ENCODE measurements at regions not wholly inside any gene's neighbourhood (a gene's known extent, or its start where the extent isn't known, plus 50 kb on each side); places are given as distances from the start of the nearest gene placed in this dataset.
"Not testable (repeated sequence)": the region's sequence is repeated elsewhere in the genome, so short reads cannot be mapped to it uniquely, and the experiment has no call there.

- TF ChIP-seq CTCF (conservative IDR thresholded peaks at IDR 0.05; ENCODE audit: control insufficient read depth, insufficient read depth, low read depth, low read length), result no peak
- H3K4me3 ChIP-seq (ENCODE audit: control insufficient read depth, low read depth, low read length), result no peak overlapping the region
Observed at GRCh38 chr2:186342029-186342428, 144.0 kb upstream of the ZC3H15 start.

GRCh38 chr2:186345745-186346144 is 140.3 kb upstream of the ZC3H15 start:
- H3K4me3 ChIP-seq (ENCODE audit: control insufficient read depth, low read depth, low read length), result no peak overlapping the region
- no peak for DNase-seq (ENCODE audit: low read depth)
- TF ChIP-seq CTCF (conservative IDR thresholded peaks at IDR 0.05; ENCODE audit: control insufficient read depth, insufficient read depth, low read depth, low read length), result no peak

More at GRCh38 chr2:186342029-186342428, 144.0 kb upstream of the ZC3H15 start:
- no peak for DNase-seq (ENCODE audit: low read depth)

- no peak for DNase-seq (ENCODE audit: low read depth)
- no peak for TF ChIP-seq CTCF (conservative IDR thresholded peaks at IDR 0.05; ENCODE audit: control insufficient read depth, insufficient read depth, low read depth, low read length)
- H3K4me3 ChIP-seq (ENCODE audit: control insufficient read depth, low read depth, low read length), result no peak overlapping the region
Observed at GRCh38 chr2:186346216-186346615, 139.8 kb upstream of the ZC3H15 start.

DNA sequence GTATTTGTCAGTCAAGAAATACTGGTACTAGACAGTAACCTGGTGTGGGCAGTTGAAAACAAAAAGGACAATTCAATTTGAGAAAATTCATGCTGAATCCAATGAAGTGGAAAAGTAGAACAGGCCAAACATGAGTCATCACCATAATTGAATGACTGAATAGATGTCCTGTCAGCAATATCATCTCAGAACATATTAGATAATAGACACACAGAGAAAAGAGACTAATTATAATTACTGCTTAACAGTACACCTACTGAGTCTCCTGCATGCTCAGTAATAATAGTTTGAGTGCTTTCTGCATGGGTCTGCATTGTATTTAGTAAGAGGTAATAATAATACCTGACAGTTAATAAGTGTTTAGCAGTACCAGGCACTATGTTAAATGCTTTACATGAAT is 138.6 kb upstream of the ZC3H15 start:
- H3K4me3 ChIP-seq (ENCODE audit: control insufficient read depth, low read depth, low read length), result no peak overlapping the region
- no peak for TF ChIP-seq CTCF (conservative IDR thresholded peaks at IDR 0.05; ENCODE audit: control insufficient read depth, insufficient read depth, low read depth, low read length)
- peak; percentile 47 for DNase-seq (ENCODE audit: low read depth)

GRCh38 chr2:186348200-186348599 is 137.9 kb upstream of the ZC3H15 start:
- no peak for TF ChIP-seq CTCF (conservative IDR thresholded peaks at IDR 0.05; ENCODE audit: control insufficient read depth, insufficient read depth, low read depth, low read length)
- DNase-seq (ENCODE audit: low read depth), result peak; percentile 17
- no peak overlapping the region for H3K4me3 ChIP-seq (ENCODE audit: control insufficient read depth, low read depth, low read length)

DNA sequence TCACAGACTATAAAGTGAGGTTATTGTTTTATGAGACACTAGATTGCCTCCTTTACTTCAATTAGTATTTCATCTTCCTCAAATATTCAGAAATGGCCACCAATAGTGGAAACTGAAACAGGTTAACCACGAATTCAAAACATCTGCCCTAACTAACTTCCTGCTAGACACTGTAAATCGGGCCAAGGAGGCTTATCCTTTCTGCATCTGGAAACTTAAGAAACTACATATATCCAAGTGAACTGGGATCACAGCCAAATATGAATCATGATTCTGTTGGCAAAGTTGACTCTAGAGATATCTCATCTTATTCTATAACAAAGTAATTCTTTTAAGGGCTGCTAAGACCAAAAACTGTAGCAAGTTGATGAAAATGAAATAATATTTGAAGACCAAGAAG is 136.6 kb upstream of the ZC3H15 start:
- peak; percentile 92 for DNase-seq (ENCODE audit: low read depth)
- TF ChIP-seq CTCF (conservative IDR thresholded peaks at IDR 0.05; ENCODE audit: control insufficient read depth, insufficient read depth, low read depth, low read length), result no peak
- no peak overlapping the region for H3K4me3 ChIP-seq (ENCODE audit: control insufficient read depth, low read depth, low read length)

DNA sequence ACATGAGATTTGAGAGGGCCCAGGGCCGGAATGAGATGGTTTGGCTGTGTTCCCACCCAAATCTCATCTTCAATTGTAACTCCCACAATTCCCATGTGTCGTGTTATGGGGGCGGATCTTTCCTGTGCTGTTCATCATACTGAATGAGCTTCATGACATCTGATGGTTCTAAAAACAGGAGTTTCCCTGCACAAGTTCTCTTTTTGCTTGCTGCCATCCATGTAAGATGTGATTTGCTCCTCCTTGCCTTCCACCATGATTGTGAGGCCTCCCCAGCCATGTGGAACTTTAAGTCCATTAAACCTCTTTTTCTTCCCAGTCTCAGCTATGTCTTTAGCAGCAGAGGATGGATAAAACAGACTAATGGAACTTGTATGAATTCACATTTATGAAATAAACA is 131.9 kb upstream of the ZC3H15 start:
- not testable (repeated sequence) for H3K4me3 ChIP-seq (ENCODE audit: control insufficient read depth, low read depth, low read length); DNase-seq (ENCODE audit: low read depth)
